HepG2 (cell line): ENCODE measurements at regions not wholly inside any gene's neighbourhood (a gene's known extent, or its start where the extent isn't known, plus 50 kb on each side); places are given as distances from the start of the nearest gene placed in this dataset.

Experiments
- ATAC-seq: fragments of 200-7000 bp; cut with Tn5 transposase; 3 replicates; pipeline ENCODE4 v1.9.1; 2020; ENCODE audit warnings: mild to moderate bottlenecking, moderate library complexity
- BruUV-seq: library from RNA; stranded (reverse); fragments of 400-500 nt; replicated peaks from 2 replicates; lab custom pipeline; 2021; lab: Mats Ljungman, UMichigan
- CTCF ChIA-PET: fragments of 300-600 bp; formaldehyde crosslinking; extraction: SDS; loops from one replicate; lab custom pipeline; 2021; ENCODE audit warnings: low total read pairs, inconsistent platforms, low intra/inter-chr PET ratio; lab: Yijun Ruan, JAX
- POLR2A ChIA-PET: fragments of 350-600 bp; sonication (Branson Sonifier 250); formaldehyde crosslinking; loops from one replicate; lab custom pipeline; 2020; ENCODE audit warnings: antibody characterized with exemption, inconsistent platforms; lab: Yijun Ruan, JAX
- DNase-seq: peaks from one replicate; pipeline ENCODE4 v3.0.0-alpha.2; 2015; ENCODE audit warnings: low spot score
- FAIRE-seq: peaks from 3 replicates; lab custom pipeline; 2011; peaks lifted over from hg19 to GRCh38; lab: Jason Lieb, UNC
- H2AFZ ChIP-seq: one replicate; pipeline ENCODE4 v1.6.1; 2011; ENCODE audit warnings: low read length, inconsistent platforms
- H3K27ac ChIP-seq: fragments of 300-600 bp; 3 replicates; pipeline ENCODE4 v1.8.0; 2011; ENCODE audit warnings: mixed run types, mild to moderate bottlenecking, mixed read lengths, low read length, inconsistent platforms; ENCODE audit not compliant: insufficient read depth; ENCODE audit errors: extremely low read length
- H3K27me3 ChIP-seq, 2 experiments: fragments of 200-600 bp in 1 of 2; 2 replicates in 1 of 2; 3 replicates in 1 of 2; pipeline versions ENCODE4 v1.6.0 to v1.8.0; 2011; ENCODE audit warnings: low read length in 2 of 2, mild to moderate bottlenecking in 2 of 2, moderate library complexity in 2 of 2, inconsistent platforms in 1 of 2; ENCODE audit not compliant: insufficient read depth in 2 of 2, control insufficient read depth in 1 of 2
- H3K36me3 ChIP-seq, 2 experiments: fragments of 200-600 bp in 1 of 2; replicated peaks in 1 of 2; 2 replicates in 1 of 2; 3 replicates in 1 of 2; pipeline versions ENCODE4 v1.5.1 to v1.8.0; 2011; ENCODE audit warnings: low read length in 2 of 2, inconsistent platforms in 1 of 2; ENCODE audit not compliant: insufficient read depth in 2 of 2, control insufficient read depth in 1 of 2
- H3K4me1 ChIP-seq: 2 replicates; pipeline ENCODE4 v1.5.1; 2012; ENCODE audit warnings: low read length, inconsistent platforms; ENCODE audit not compliant: insufficient read depth
- H3K4me2 ChIP-seq: 2 replicates; pipeline ENCODE4 v1.6.0; 2011; ENCODE audit warnings: low read depth, low read length, inconsistent platforms
- H3K4me3 ChIP-seq, 3 experiments: fragments of 200-600 bp in 1 of 3; sonication (generic), shearing (Covaris generic) in 1 of 3; replicated peaks in 1 of 3; 2 replicates each; pipeline ENCODE4 v1.5.1; 2011 to 2016; ENCODE audit warnings: low read length in 3 of 3, inconsistent platforms in 2 of 3, low read depth in 2 of 3, mild to moderate bottlenecking in 2 of 3, control low read depth in 1 of 3, mixed read lengths in 1 of 3; ENCODE audit not compliant: insufficient read depth in 1 of 3
- H3K79me2 ChIP-seq: one replicate; pipeline ENCODE4 v1.6.1; 2011; ENCODE audit warnings: low read length, inconsistent platforms; ENCODE audit not compliant: insufficient read depth
- H3K9ac ChIP-seq: 2 replicates; pipeline ENCODE4 v1.6.0; 2011; ENCODE audit warnings: mild to moderate bottlenecking, low read depth, low read length, inconsistent platforms; ENCODE audit not compliant: insufficient read depth
- H3K9me3 ChIP-seq: 2 replicates; pipeline ENCODE4 v1.5.1; 2012; ENCODE audit warnings: mild to moderate bottlenecking, low read length
- H4K20me1 ChIP-seq: 2 replicates; pipeline ENCODE4 v1.6.0; 2011; ENCODE audit warnings: inconsistent platforms, mild to moderate bottlenecking, low read length, moderate library complexity; ENCODE audit not compliant: insufficient read depth
- HBP1 ChIP-seq: IDR thresholded peaks from 2 replicates; pipeline ENCODE4 v1.6.1; 2016; ENCODE audit warnings: low read depth, control low read depth
- KAT7 ChIP-seq: IDR thresholded peaks from 2 replicates; pipeline ENCODE4 v1.6.1; 2018; ENCODE audit warnings: borderline replicate concordance, missing compliant biosample characterization
- SOX6 ChIP-seq, 2 experiments: fragments of 450-650 bp in 1 of 2; sonication (generic) in 1 of 2; formaldehyde crosslinking in 1 of 2; IDR thresholded peaks; 2 replicates each; pipeline versions ENCODE4 v1.4.0 to v1.6.1; 2017 to 2020; ENCODE audit warnings: antibody characterized with exemption in 1 of 2, mild to moderate bottlenecking in 1 of 2, missing genetic modification reagents in 1 of 2
- TOPORS ChIP-seq: sonication (generic); formaldehyde crosslinking; IDR thresholded peaks from 2 replicates; pipeline ENCODE4 v1.8.0; 2023; ENCODE audit warnings: mild to moderate bottlenecking, missing genetic modification reagents
- TP53 ChIP-seq: sonication (generic); formaldehyde crosslinking; conservative IDR thresholded peaks from 2 replicates; pipeline ENCODE4 v1.4.0; 2020; ENCODE audit warnings: missing genetic modification reagents
- ZNF17 ChIP-seq: sonication (generic); formaldehyde crosslinking; IDR thresholded peaks from 2 replicates; pipeline ENCODE4 v1.5.0; 2020; ENCODE audit warnings: mild to moderate bottlenecking, missing genetic modification reagents
- ZNF574 ChIP-seq: sonication (generic); formaldehyde crosslinking; IDR thresholded peaks from 2 replicates; pipeline ENCODE4 v1.4.0; 2020; ENCODE audit warnings: missing genetic modification reagents
- ZNF652 ChIP-seq: IDR thresholded peaks from 2 replicates; pipeline ENCODE4 v1.6.1; 2016; ENCODE audit warnings: low read depth, borderline replicate concordance
- WGBS: methylation state at CpG from one replicate; pipeline ENCODE4 v1.1.6; 2017; ENCODE audit warnings: low lambda C conversion rate; 5-methylcytosine and 5-hydroxymethylcytosine counted together
- in situ Hi-C: cut with HindIII; loops from 2 replicates; pipeline ENCODE4 v1.10.0; 2017; ENCODE audit warnings: low pct_unique_long_range_greater_than_20kb; ENCODE audit not compliant: extremely low pct_ligation_motif_present
- intact Hi-C: fragments of 100-400 bp; cut with micrococcal nuclease; formaldehyde crosslinking; loops from one replicate; pipeline ENCODE4 v1.10.0; 2022; ENCODE audit not compliant: unreplicated experiment

GRCh38 chr22:27572278-27572666 lies 229.3 kb downstream of the MN1 start:
- no peak for ATAC-seq
- Histone ChIP-seq H3K9me3 (peaks cover 5% of the 10 kb centered on the region; the same call in 1 of the 2 replicates), H2AFZ (no peak overlapping the region)
- intact Hi-C loops, result no loop called here
- 38% methylated on average over 2 of the region's 2 CpGs for WGBS
- no peak for TF ChIP-seq HBP1 (CRISPR knock-in tag)
- TF ChIP-seq SOX6 (IDR thresholded peaks at IDR 0.05), result no peak
- TF ChIP-seq SOX6 (CRISPR knock-in tag; IDR thresholded peaks at IDR 0.05), result no peak
- TF ChIP-seq, all 625 proteins: peak for 0
- DNase-seq, result no peak
- no peak overlapping the region for H3K9ac ChIP-seq
- H3K27me3 ChIP-seq, result peaks cover 0 to 40% of the 10 kb centered on the region in 2 experiments; a peak in 3 of 5 replicates
- in situ Hi-C loops, result no loop called here
- FAIRE-seq, result no peak
- H3K4me1 ChIP-seq, result no peaks in the 10 kb centered on the region
- BruUV-seq, result no TSS peak
- no peak overlapping the region for H3K4me3 ChIP-seq
- POLR2A ChIA-PET, result no interaction called here
- no peaks in the 10 kb centered on the region for H3K36me3 ChIP-seq
- H3K27ac ChIP-seq, result no peak overlapping the region
- no peak overlapping the region for H3K4me2 ChIP-seq
- CTCF ChIA-PET, result no interaction called here
- no peaks in the 10 kb centered on the region for H4K20me1 ChIP-seq
- no peaks in the 10 kb centered on the region for H3K79me2 ChIP-seq

- no peak overlapping the region for H3K4me2 ChIP-seq
- POLR2A ChIA-PET, result no interaction called here
- H3K79me2 ChIP-seq, result no peaks in the 10 kb centered on the region
- in situ Hi-C loops (no loop called here), intact Hi-C loops (no loop called here)
- peaks cover 5% of the 10 kb centered on the region; the same call in 1 of the 2 replicates for H3K9me3 ChIP-seq
- H3K9ac ChIP-seq, result no peak overlapping the region
- no peak overlapping the region for H3K4me3 ChIP-seq
- H2AFZ ChIP-seq, result no peak overlapping the region
- H4K20me1 ChIP-seq, result no peaks in the 10 kb centered on the region
- no peaks in the 10 kb centered on the region for H3K36me3 ChIP-seq
- FAIRE-seq (no peak), DNase-seq (no peak), ATAC-seq (no peak)
- H3K27me3 ChIP-seq, result peaks cover 0 to 38% of the 10 kb centered on the region in 2 experiments; a peak in 3 of 5 replicates
- TF ChIP-seq TP53 (CRISPR knock-in tag) (no peak), ZNF652 (CRISPR knock-in tag) (0 out of 2 replicates have a peak, but pooled peaks have one; percentile 32), KAT7 (CRISPR knock-in tag) (no peak), ZNF574 (no peak), TOPORS (CRISPR knock-in tag) (no peak), ZNF17 (CRISPR knock-in tag) (no peak)
- no peak overlapping the region for H3K27ac ChIP-seq
- H3K4me1 ChIP-seq, result no peaks in the 10 kb centered on the region
- BruUV-seq, result no TSS peak
- CTCF ChIA-PET, result no interaction called here
- WGBS, result 24% methylated on average over 16 of the region's 22 CpGs
These were observed 228.1 kb downstream of the MN1 start for GRCh38 chr22:27573280-27574001.
